ENCODE measurements at regions not wholly inside any gene's neighbourhood (a gene's known extent, or its start where the extent isn't known, plus 50 kb on each side); places are given as distances from the start of the nearest gene placed in this dataset.

DNA sequence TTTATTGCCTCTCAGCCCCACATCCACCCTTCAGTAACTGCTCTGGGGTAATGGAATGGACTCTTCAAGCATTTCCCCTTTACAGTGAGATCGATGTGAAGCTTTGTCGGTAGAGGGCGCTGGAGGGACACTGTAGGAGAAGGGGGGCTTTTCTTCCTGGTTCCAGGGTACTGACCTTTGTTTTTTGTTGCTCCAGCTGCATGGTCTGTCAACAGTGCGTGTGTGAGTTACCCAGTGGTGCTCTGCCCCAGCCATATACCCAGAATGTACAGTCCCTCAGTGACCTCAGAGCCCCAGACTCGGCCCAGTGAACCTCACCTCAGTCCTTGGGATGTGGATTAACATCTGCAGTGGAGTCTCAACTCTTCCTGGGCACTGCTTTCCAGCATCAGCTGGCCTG is 180.3 kb upstream of the TSC22D2 start (continued):
- TF ChIP-seq ZNF347 (CRISPR knock-in tag; IDR thresholded peaks at IDR 0.05; ENCODE audit: low read depth): no peak
- TF ChIP-seq STAG1 (CRISPR knock-in tag; IDR thresholded peaks at IDR 0.05; ENCODE audit: borderline replicate concordance): peak; percentile 36; the same call in 1 of the 2 replicates
- TF ChIP-seq, protein P1, sequence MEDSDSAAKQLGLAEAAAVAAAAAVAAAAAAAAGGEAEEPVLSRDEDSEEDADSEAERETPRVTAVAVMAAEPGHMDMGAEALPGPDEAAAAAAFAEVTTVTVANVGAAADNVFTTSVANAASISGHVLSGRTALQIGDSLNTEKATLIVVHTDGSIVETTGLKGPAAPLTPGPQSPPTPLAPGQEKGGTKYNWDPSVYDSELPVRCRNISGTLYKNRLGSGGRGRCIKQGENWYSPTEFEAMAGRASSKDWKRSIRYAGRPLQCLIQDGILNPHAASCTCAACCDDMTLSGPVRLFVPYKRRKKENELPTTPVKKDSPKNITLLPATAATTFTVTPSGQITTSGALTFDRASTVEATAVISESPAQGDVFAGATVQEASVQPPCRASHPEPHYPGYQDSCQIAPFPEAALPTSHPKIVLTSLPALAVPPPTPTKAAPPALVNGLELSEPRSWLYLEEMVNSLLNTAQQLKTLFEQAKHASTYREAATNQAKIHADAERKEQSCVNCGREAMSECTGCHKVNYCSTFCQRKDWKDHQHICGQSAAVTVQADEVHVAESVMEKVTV (CRISPR knock-in tag; IDR thresholded peaks at IDR 0.05): 0 out of 2 replicates have a peak, but pooled peaks have one; percentile 20
- TF ChIP-seq, protein P2, sequence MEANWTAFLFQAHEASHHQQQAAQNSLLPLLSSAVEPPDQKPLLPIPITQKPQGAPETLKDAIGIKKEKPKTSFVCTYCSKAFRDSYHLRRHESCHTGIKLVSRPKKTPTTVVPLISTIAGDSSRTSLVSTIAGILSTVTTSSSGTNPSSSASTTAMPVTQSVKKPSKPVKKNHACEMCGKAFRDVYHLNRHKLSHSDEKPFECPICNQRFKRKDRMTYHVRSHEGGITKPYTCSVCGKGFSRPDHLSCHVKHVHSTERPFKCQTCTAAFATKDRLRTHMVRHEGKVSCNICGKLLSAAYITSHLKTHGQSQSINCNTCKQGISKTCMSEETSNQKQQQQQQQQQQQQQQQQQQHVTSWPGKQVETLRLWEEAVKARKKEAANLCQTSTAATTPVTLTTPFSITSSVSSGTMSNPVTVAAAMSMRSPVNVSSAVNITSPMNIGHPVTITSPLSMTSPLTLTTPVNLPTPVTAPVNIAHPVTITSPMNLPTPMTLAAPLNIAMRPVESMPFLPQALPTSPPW (CRISPR knock-in tag; IDR thresholded peaks at IDR 0.05): peak; percentile 71
- TF ChIP-seq, protein P3, sequence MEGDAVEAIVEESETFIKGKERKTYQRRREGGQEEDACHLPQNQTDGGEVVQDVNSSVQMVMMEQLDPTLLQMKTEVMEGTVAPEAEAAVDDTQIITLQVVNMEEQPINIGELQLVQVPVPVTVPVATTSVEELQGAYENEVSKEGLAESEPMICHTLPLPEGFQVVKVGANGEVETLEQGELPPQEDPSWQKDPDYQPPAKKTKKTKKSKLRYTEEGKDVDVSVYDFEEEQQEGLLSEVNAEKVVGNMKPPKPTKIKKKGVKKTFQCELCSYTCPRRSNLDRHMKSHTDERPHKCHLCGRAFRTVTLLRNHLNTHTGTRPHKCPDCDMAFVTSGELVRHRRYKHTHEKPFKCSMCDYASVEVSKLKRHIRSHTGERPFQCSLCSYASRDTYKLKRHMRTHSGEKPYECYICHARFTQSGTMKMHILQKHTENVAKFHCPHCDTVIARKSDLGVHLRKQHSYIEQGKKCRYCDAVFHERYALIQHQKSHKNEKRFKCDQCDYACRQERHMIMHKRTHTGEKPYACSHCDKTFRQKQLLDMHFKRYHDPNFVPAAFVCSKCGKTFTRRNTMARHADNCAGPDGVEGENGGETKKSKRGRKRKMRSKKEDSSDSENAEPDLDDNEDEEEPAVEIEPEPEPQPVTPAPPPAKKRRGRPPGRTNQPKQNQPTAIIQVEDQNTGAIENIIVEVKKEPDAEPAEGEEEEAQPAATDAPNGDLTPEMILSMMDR (IDR thresholded peaks at IDR 0.05 in 2 of 3, conservative IDR thresholded peaks at IDR 0.05 in 1 of 3; ENCODE audit: insufficient read depth in 2 of 3, low read depth in 1 of 3, low read length in 3 of 3): peak; percentile 77 to 86 (median 82)
- TF ChIP-seq ZSCAN32 (CRISPR knock-in tag; IDR thresholded peaks at IDR 0.05): no peak
- TF ChIP-seq ZBTB7A (IDR thresholded peaks at IDR 0.05; ENCODE audit: borderline replicate concordance, control insufficient read depth, low read depth, low read length): peak; percentile 22; the same call in 1 of the 2 replicates
- TF ChIP-seq, protein P4, sequence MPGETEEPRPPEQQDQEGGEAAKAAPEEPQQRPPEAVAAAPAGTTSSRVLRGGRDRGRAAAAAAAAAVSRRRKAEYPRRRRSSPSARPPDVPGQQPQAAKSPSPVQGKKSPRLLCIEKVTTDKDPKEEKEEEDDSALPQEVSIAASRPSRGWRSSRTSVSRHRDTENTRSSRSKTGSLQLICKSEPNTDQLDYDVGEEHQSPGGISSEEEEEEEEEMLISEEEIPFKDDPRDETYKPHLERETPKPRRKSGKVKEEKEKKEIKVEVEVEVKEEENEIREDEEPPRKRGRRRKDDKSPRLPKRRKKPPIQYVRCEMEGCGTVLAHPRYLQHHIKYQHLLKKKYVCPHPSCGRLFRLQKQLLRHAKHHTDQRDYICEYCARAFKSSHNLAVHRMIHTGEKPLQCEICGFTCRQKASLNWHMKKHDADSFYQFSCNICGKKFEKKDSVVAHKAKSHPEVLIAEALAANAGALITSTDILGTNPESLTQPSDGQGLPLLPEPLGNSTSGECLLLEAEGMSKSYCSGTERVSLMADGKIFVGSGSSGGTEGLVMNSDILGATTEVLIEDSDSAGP (CRISPR knock-in tag; IDR thresholded peaks at IDR 0.05): 0 out of 2 replicates have a peak, but pooled peaks have one; percentile 32
- peak; percentile 80 for TF ChIP-seq SPI1 (IDR thresholded peaks at IDR 0.05; ENCODE audit: borderline replicate concordance, low read depth, low read length)
- TF ChIP-seq DDX20 (tag; IDR thresholded peaks at IDR 0.05; ENCODE audit: low read depth): no peak
